Rectal smooth muscle tissue (tissue), 1 donor: ENCODE measurements at regions not wholly inside any gene's neighbourhood (a gene's known extent, or its start where the extent isn't known, plus 50 kb on each side); places are given as distances from the start of the nearest gene placed in this dataset.

Source experiments
- H3K27ac ChIP-seq: one replicate; pipeline ENCODE4 v1.7.0; 2013; ENCODE audit warnings: low read depth, low read length, inconsistent platforms
- H3K27me3 ChIP-seq: one replicate; pipeline ENCODE4 v1.7.0; 2013; ENCODE audit warnings: low read length; ENCODE audit not compliant: control insufficient read depth, insufficient read depth
- H3K36me3 ChIP-seq: one replicate; pipeline ENCODE4 v1.7.0; 2013; ENCODE audit warnings: low read length; ENCODE audit not compliant: control insufficient read depth, insufficient read depth
- H3K4me1 ChIP-seq: one replicate; pipeline ENCODE4 v1.7.0; 2013; ENCODE audit warnings: low read length; ENCODE audit not compliant: control insufficient read depth, insufficient read depth
- H3K4me3 ChIP-seq: one replicate; pipeline ENCODE4 v1.7.0; 2013; ENCODE audit warnings: low read length
- H3K9ac ChIP-seq: one replicate; pipeline ENCODE4 v1.7.0; 2013; ENCODE audit warnings: low read length

GRCh38 chr15:77748078-77749064, 115.7 kb upstream of the LINGO1 start:
- H3K9ac ChIP-seq, result no peak overlapping the region
- H3K4me1 ChIP-seq, result no peaks in the 10 kb centered on the region
- H3K27ac ChIP-seq, result no peak overlapping the region
- no peaks in the 10 kb centered on the region for H3K36me3 ChIP-seq
- no peak overlapping the region for H3K4me3 ChIP-seq
- no peaks in the 10 kb centered on the region for H3K27me3 ChIP-seq

- no peaks in the 10 kb centered on the region for H3K4me1 ChIP-seq
- H3K36me3 ChIP-seq, result no peaks in the 10 kb centered on the region
- no peak overlapping the region for H3K27ac ChIP-seq
- H3K27me3 ChIP-seq, result no peaks in the 10 kb centered on the region
- H3K4me3 ChIP-seq, result no peak overlapping the region
- H3K9ac ChIP-seq, result no peak overlapping the region
These were observed 114.7 kb upstream of the LINGO1 start for GRCh38 chr15:77747175-77748077.

- Histone ChIP-seq H3K4me3 (no peak overlapping the region), H3K9ac (no peak overlapping the region), H3K4me1 (no peaks in the 10 kb centered on the region), H3K36me3 (no peaks in the 10 kb centered on the region), H3K27me3 (no peaks in the 10 kb centered on the region), H3K27ac (no peak overlapping the region)
These were observed 113.8 kb upstream of the LINGO1 start for GRCh38 chr15:77746254-77747174.

GRCh38 chr15:77744398-77744797, 111.7 kb upstream of the LINGO1 start:
- Histone ChIP-seq H3K4me1 (no peaks in the 10 kb centered on the region), H3K9ac (no peak overlapping the region), H3K36me3 (no peaks in the 10 kb centered on the region), H3K27me3 (no peaks in the 10 kb centered on the region), H3K27ac (no peak overlapping the region), H3K4me3 (no peak overlapping the region)

- Histone ChIP-seq H3K27me3 (peaks cover 2% of the 10 kb centered on the region), H3K9ac (no peak overlapping the region), H3K36me3 (no peaks in the 10 kb centered on the region), H3K4me1 (no peaks in the 10 kb centered on the region), H3K4me3 (no peak overlapping the region), H3K27ac (no peak overlapping the region)
These were observed 109.9 kb upstream of the LINGO1 start for GRCh38 chr15:77742570-77742969.

- H3K4me3 ChIP-seq, result no peak overlapping the region
- peaks cover 2% of the 10 kb centered on the region for H3K27me3 ChIP-seq
These were observed 109.4 kb upstream of the LINGO1 start for GRCh38 chr15:77742127-77742526.

GRCh38 chr15:77741106-77741505, 108.4 kb upstream of the LINGO1 start:
- H3K27me3 ChIP-seq, result peaks cover 2% of the 10 kb centered on the region

More at GRCh38 chr15:77742127-77742526, 109.4 kb upstream of the LINGO1 start:
- Histone ChIP-seq H3K36me3 (no peaks in the 10 kb centered on the region), H3K4me1 (no peaks in the 10 kb centered on the region), H3K27ac (no peak overlapping the region), H3K9ac (no peak overlapping the region)

GRCh38 chr15:77739591-77740378, 107.1 kb upstream of the LINGO1 start:
- H3K27me3 ChIP-seq, result peaks cover 2% of the 10 kb centered on the region
- H3K4me3 ChIP-seq, result no peak overlapping the region
- no peaks in the 10 kb centered on the region for H3K4me1 ChIP-seq
- no peak overlapping the region for H3K9ac ChIP-seq
- no peak overlapping the region for H3K27ac ChIP-seq
- H3K36me3 ChIP-seq, result no peaks in the 10 kb centered on the region

More at GRCh38 chr15:77741106-77741505, 108.4 kb upstream of the LINGO1 start:
- no peak overlapping the region for H3K4me3 ChIP-seq
- H3K4me1 ChIP-seq, result no peaks in the 10 kb centered on the region
- H3K27ac ChIP-seq, result no peak overlapping the region
- H3K36me3 ChIP-seq, result no peaks in the 10 kb centered on the region
- H3K9ac ChIP-seq, result no peak overlapping the region

- H3K4me1 ChIP-seq, result no peaks in the 10 kb centered on the region
- peaks cover 2% of the 10 kb centered on the region for H3K27me3 ChIP-seq
- no peak overlapping the region for H3K9ac ChIP-seq
- H3K36me3 ChIP-seq, result no peaks in the 10 kb centered on the region
- no peak overlapping the region for H3K27ac ChIP-seq
- H3K4me3 ChIP-seq, result no peak overlapping the region
These were observed 106.0 kb upstream of the LINGO1 start for GRCh38 chr15:77738441-77739302.

GRCh38 chr15:77738038-77738370, 105.3 kb upstream of the LINGO1 start:
- Histone ChIP-seq H3K4me3 (no peak overlapping the region), H3K4me1 (no peaks in the 10 kb centered on the region), H3K27ac (no peak overlapping the region), H3K27me3 (peaks cover 2% of the 10 kb centered on the region), H3K36me3 (no peaks in the 10 kb centered on the region), H3K9ac (no peak overlapping the region)
